ENCODE measurements at regions not wholly inside any gene's neighbourhood (a gene's known extent, or its start where the extent isn't known, plus 50 kb on each side); places are given as distances from the start of the nearest gene placed in this dataset.

GRCh38 chr20:54869765-54870164, 394.4 kb downstream of the DOK5 start:
- TF ChIP-seq CTCF (IDR thresholded peaks at IDR 0.05; ENCODE audit: low read depth, low read length) (no peak), POLR2A (IDR thresholded peaks at IDR 0.05; ENCODE audit: extremely low read depth, insufficient read length) (no peak)
